RPMI8226 (cell line): ENCODE measurements at regions not wholly inside any gene's neighbourhood (a gene's known extent, or its start where the extent isn't known, plus 50 kb on each side); places are given as distances from the start of the nearest gene placed in this dataset.

Experiments
- DNase-seq: peaks from one replicate; pipeline ENCODE4 v3.0.0-alpha.2; 2015

GRCh38 chr3:62982795-62983455 is 107.7 kb upstream of the CADPS start:
- DNase-seq = no peak

- DNase-seq = no peak
These were observed 110.8 kb upstream of the CADPS start for GRCh38 chr3:62986061-62986460.

DNA sequence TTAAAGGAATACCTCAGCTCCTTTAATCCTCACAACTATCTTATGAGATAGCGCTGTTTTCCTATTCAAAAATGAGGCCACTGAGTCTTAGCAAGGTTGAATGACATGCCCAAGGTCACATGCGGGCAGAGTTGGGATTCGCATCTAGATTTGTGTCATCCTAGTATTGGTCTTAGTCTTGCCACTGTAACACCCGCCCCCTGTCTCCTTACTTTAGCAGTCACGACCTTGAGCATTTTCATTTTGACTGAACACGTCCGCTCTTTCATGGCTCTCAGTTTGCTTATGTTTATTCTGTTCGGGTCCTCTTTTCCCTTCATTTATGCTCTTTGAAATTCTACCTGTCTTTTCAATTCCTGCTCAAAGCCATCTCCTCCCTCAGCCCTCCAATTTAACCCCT is 112.5 kb upstream of the CADPS start:
- no peak for DNase-seq

DNA sequence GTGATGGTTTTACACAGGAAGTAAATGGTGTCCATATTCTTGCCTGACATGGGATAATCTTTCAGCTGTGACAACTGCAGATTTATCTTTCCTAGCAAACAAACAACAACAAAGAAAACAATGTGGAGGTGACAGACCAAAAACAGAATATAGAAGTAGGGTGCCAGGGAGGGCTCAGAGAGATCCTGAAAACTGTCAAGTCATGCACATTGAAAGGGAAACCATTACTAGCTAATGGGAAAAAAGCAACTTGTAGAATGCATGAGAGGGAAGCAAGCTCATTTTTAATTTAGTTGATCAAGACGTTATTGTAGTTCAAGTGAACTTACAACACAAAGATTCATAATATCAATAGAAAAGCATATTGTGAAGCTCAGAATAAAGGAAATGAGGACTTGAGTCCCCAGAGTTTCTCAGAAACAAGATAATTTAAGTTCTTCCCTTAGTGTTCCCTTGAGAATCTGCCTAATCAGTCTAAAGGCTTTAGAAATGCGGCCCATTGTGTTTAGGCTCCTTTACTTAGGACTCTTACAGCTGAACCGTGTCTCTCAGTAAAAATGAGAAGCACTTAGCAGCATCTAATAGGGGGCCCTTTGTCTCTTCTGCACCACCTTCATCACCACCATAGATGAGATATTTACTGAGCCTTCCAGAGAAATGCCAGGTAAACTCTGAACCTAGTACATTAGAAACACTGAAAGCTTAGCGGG is 115.6 kb upstream of the CADPS start:
- no peak for DNase-seq

- DNase-seq = no peak
These were observed 117.3 kb upstream of the CADPS start for GRCh38 chr3:62992520-62992919.

DNA sequence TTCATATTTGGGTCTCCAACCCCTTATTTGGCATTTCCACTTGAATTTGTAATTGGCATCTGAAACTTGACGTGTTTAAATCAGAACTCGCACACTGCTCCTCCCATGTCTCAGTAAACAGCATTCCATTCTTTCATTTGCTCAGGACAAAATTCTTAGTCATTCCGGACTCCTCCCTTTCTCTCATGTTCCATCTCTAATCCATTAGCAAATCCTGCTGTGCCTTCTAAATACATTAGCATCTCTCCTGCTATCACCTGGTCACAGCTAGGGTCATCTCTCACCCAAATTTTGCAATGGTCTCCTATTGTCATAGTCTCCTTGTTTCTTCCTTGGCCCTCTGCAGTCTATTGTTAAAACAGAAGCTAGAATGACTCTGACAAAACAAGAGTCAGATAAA is 119.9 kb upstream of the CADPS start:
- DNase-seq = no peak

DNA sequence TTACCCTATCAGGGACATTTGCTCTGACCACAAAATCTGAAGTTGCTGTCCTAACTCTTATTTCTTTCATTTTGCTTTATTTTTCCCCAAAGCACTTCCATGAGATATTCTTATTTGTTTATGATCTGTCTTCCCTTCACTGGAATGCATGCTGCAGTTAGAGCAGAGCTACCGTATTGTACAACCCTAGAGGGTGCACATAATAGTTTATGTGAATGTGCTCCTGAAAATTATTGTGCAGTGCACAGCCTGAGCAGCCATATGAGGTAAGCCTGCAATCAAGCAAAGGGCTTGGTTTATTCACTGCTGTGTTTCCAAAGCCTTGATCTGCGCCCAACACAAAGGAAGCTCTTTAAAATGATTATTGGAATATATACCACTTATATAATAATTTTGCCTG is 120.3 kb upstream of the CADPS start:
- DNase-seq = no peak

- no peak for DNase-seq
These were observed 122.2 kb upstream of the CADPS start for GRCh38 chr3:62997369-62997768.

DNA sequence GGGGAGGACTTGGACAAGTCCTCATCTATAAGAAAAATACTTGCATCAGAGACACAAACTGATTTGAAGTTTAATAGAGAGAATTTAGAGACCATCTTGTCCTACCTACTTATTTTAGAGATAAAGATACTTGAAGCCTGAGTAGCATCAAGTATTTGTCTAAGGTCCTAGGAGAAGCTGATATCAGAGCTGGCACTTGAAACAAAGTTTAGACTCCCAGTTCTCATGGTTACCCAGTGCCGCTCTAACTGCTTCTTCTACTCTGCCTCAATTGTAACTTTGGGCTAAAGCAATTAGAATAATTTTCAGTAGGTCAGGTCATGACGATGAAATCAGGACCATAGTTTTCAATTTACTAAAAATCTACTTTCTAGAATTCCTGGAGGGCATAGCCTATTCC is 123.9 kb upstream of the CADPS start:
- DNase-seq = no peak

GRCh38 chr3:62999791-63000190 is 124.6 kb upstream of the CADPS start:
- no peak for DNase-seq

GRCh38 chr3:63004448-63004847 is 129.2 kb upstream of the CADPS start:
- DNase-seq = no peak

DNA sequence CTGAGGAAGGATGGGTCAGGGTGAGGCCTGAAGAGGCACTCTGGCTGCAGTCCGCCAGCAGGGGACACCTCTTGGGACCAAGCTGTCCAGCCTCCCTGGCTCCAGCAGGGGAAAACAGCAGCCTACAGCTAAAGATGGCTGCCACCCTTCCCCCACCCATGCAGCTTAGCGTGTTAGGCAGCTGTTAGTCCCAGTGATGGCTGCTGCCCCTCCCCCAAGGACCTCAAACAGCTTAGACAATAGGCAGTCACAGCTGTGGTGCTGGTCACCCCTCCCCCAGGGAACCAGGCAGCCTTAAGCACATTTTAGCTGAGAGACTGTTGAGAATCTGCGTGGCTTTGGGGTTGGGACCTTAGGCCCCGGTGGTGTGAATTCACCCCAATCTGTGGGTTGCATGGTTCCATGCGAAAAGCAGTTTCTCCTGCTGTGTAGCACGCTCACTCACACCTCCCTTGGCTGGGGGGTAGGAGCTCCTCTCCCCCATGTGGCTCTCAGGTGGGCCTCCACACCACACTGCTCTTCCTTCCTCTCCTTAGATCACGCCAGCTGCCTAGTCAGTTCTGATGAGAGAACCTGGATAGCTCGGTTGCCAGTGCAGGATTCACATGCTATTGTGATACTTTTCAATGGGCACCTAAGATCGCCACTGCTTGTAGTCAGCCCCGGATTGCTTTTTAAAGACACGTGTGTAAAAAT is 140.5 kb upstream of the CADPS start:
- DNase-seq = peak; percentile 14

DNA sequence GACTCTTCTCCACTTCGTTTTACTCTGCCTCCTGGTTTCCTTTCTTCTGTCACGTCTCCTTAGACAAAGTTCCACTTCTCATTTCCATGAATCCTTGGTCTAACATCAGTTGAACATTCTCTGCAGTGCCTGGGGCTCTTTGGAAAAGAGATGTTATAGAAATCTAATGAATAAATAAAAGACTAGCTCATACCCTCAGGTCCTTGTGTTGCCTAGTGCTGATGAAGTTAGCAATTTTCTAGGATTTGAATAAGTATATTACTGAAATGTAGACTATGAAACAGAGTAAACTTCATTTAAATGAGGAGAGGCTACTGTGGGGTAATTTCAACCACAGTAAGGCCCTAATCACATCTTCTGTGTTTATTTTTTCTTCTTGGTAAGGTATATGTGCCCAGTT is 146.9 kb upstream of the CADPS start:
- no peak for DNase-seq

DNA sequence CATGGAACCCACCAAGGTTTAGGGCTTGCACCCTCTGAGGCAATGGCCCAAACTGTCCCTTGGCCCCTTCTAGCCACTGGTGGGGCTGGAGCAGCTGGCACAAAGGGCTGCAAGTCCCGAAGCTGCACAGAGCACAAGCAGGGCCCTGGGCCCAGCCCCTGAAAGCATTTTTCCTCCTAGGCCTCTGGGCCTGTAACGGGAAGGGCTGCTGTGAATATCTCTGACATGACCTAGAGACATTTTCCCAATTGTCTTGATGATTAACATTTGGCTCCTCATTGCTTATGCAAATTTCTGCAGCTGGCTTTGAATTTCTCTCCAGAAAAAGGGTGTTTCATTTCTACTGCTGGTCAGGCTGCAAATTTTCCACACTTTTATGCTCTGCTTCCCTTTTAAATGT is 151.5 kb upstream of the CADPS start:
- no peak for DNase-seq

GRCh38 chr3:63029326-63029725 is 154.1 kb upstream of the CADPS start:
- DNase-seq = no peak

DNA sequence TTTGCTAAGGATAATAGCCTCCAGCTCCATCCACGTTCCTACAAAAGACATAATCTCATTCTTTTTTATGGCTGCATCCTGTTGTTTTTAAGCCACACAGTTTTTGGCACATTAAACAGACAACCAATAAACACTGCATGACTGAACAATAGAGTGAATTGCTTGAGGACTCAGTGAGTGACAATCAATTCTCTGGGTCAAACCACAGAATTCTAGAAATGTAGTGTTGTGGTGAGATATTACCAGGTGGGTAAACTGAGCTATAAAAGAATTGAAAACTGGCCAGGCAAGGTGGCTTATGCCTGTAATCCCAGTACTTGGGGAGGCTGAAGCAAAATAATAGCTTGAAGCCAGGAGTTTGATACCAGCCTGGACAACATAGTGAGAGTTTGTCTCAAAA is 154.7 kb upstream of the CADPS start:
- no peak for DNase-seq

DNA sequence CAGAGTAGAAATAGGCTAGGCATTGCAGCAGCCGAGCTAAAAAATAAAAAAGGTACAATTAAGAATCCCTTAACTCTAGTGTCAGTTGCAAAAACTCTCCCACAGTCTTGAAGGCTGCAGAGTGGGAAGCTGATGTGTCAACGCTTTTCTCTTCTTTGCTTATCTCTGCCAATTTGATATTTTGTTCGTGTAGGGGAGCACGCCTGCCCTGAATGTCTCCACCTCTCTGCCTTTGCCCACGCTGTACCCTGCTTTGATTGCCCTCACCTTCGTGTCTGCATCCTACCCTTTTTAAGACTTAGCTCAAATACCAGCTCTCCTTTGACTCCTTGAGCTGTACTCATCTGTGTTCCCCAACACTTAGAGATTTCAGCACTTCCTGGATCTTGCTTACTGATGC is 155.4 kb upstream of the CADPS start:
- no peak for DNase-seq

GRCh38 chr3:63032881-63033280 is 157.7 kb upstream of the CADPS start:
- DNase-seq = no peak

GRCh38 chr3:63034101-63034500 is 158.9 kb upstream of the CADPS start:
- DNase-seq = no peak

GRCh38 chr3:63037116-63037515 is 161.9 kb upstream of the CADPS start:
- DNase-seq = no peak

GRCh38 chr3:63042833-63043232 is 167.6 kb upstream of the CADPS start:
- no peak for DNase-seq

GRCh38 chr3:63043631-63044030 is 168.4 kb upstream of the CADPS start:
- DNase-seq = peak; percentile 21

DNA sequence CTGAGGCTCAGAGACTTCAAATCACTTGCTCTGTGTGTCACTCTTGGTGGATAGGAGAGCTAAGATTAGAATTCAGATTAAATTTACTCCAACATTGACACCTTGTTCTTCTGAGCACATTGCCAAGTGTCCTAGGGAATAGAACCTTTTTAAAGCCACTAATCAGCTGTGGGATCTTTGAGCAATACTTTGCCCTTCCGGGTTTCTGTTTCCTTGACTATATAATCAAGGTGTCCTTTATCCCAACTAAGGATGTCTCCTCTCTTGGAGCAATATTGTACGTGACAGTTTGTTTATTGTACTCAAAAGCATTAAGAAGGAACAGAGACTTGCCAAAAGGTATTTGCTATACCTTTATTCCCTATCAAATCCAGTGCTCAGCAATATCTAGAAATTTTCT is 170.9 kb upstream of the CADPS start:
- no peak for DNase-seq

- DNase-seq = no peak
These were observed 171.4 kb upstream of the CADPS start for GRCh38 chr3:63046580-63046979.
